Suprapubic skin (tissue), 4 donors: ENCODE measurements at regions not wholly inside any gene's neighbourhood (a gene's known extent, or its start where the extent isn't known, plus 50 kb on each side); places are given as distances from the start of the nearest gene placed in this dataset.
A peak's percentile ranks its signal among the peaks of the same experiment; 100 is the strongest.

Experiments used
- DNase-seq, 2 donors: peaks; one replicate each; pipeline ENCODE4 v3.0.0-alpha.2; 2019; ENCODE audit warnings: low spot score in 2 of 2
- H3K27ac ChIP-seq: fragments of 200-600 bp; sonication (generic); one replicate; pipeline ENCODE4 v1.5.1; 2019
- H3K27me3 ChIP-seq: fragments of 200-600 bp; sonication (generic); one replicate; pipeline ENCODE4 v1.5.1; 2019
- H3K36me3 ChIP-seq: fragments of 200-600 bp; sonication (generic); one replicate; pipeline ENCODE4 v1.5.1; 2019
- H3K4me1 ChIP-seq: fragments of 200-600 bp; sonication (generic); one replicate; pipeline ENCODE4 v1.5.1; 2019
- H3K4me3 ChIP-seq: fragments of 200-600 bp; sonication (generic); one replicate; pipeline ENCODE4 v1.5.1; 2019; ENCODE audit warnings: mild to moderate bottlenecking
- H3K9me3 ChIP-seq: fragments of 200-600 bp; sonication (generic); one replicate; pipeline ENCODE4 v1.5.1; 2019
- EP300 ChIP-seq: sonication (generic); formaldehyde crosslinking; IDR thresholded peaks from one replicate; pipeline ENCODE4 v1.6.1; 2017; ENCODE audit warnings: antibody characterized with exemption
- POLR2A ChIP-seq, 2 donors: fragments of 450-650 bp; IDR thresholded peaks; one replicate each; pipeline ENCODE4 v1.6.1; 2017; ENCODE audit warnings: antibody characterized with exemption in 2 of 2, mild to moderate bottlenecking in 2 of 2, moderate library complexity in 2 of 2
- POLR2AphosphoS5 ChIP-seq, 3 donors: sonication (generic); formaldehyde crosslinking; IDR thresholded peaks; one replicate each; pipeline ENCODE4 v1.6.1; 2017; ENCODE audit warnings: antibody characterized with exemption in 3 of 3
- WGBS: methylation state at CpG from one replicate; pipeline ENCODE4 v1.1.5; 2018; 5-methylcytosine and 5-hydroxymethylcytosine counted together
- TF ChIP-seq, protein P1 (sequence below), 2 donors: fragments of 200-600 bp in 1 of 2; fragments of 450-650 bp in 1 of 2; sonication (generic) in 1 of 2; IDR thresholded peaks; one replicate each; pipeline ENCODE4 v1.5.1; 2016 to 2019; ENCODE audit warnings: antibody characterized with exemption in 2 of 2, mild to moderate bottlenecking in 1 of 2, moderate library complexity in 1 of 2

DNA sequence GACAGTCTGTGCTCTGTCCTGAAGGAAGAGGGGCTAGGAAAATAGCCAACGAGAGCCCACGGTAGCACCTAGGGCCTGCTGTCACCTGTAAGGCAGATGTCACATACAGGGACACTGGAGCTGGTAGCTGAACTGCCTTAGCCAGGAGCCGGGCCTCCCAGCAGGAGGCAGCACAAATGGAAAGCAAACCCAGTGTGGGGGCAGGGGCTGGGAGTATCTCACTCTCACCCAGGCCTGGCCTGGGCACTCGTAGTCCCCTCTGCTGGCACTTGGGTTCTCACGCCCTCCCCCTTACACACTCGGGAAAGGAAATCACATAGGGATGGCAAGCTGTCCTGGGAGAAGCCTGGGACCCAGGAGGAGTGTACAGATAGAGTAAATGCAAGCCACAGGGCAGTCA is 173.1 kb upstream of the CHRNA7 start:
- no peaks in the 10 kb centered on the region for H3K27me3 ChIP-seq
- WGBS, result 60% methylated on average over 5 of the region's 6 CpGs
- no peak for DNase-seq
- no peak overlapping the region for H3K27ac ChIP-seq
- H3K36me3 ChIP-seq, result no peaks in the 10 kb centered on the region
- H3K4me1 ChIP-seq, result no peaks in the 10 kb centered on the region
- no peak overlapping the region for H3K4me3 ChIP-seq
- H3K9me3 ChIP-seq, result no peaks in the 10 kb centered on the region
- TF ChIP-seq EP300, result no peak
- TF ChIP-seq, protein P1, sequence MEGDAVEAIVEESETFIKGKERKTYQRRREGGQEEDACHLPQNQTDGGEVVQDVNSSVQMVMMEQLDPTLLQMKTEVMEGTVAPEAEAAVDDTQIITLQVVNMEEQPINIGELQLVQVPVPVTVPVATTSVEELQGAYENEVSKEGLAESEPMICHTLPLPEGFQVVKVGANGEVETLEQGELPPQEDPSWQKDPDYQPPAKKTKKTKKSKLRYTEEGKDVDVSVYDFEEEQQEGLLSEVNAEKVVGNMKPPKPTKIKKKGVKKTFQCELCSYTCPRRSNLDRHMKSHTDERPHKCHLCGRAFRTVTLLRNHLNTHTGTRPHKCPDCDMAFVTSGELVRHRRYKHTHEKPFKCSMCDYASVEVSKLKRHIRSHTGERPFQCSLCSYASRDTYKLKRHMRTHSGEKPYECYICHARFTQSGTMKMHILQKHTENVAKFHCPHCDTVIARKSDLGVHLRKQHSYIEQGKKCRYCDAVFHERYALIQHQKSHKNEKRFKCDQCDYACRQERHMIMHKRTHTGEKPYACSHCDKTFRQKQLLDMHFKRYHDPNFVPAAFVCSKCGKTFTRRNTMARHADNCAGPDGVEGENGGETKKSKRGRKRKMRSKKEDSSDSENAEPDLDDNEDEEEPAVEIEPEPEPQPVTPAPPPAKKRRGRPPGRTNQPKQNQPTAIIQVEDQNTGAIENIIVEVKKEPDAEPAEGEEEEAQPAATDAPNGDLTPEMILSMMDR (IDR thresholded peaks at IDR 0.05), result no peak
- no peak for TF ChIP-seq POLR2AphosphoS5 (IDR thresholded peaks at IDR 0.05)
- no peak for TF ChIP-seq POLR2A (IDR thresholded peaks at IDR 0.05)

DNA sequence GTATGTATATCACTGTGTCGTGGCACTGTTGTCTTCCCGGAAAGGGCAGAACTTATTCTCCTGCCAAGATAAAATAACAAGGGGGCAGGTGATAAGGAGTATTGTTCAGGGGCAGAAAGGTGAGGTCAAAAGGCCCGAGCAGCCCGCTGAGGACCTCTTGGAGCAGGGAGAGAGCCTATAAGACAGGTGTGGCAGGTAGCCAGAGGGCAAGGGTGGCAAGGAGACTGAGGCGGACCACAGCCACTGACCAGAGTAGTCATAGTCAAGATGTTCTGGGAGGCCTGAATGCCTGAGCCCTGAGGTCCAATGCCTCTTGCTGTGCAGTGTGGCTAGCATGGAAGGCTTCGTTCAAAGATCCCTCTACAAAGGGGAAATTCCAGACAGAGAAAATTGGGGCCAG is 172.3 kb upstream of the CHRNA7 start:
- no peak overlapping the region for H3K4me3 ChIP-seq
- DNase-seq, result no peak
- no peaks in the 10 kb centered on the region for H3K4me1 ChIP-seq
- no peaks in the 10 kb centered on the region for H3K9me3 ChIP-seq
- no peak overlapping the region for H3K27ac ChIP-seq
- TF ChIP-seq EP300, result no peak
- no peak for TF ChIP-seq POLR2AphosphoS5 (IDR thresholded peaks at IDR 0.05)
- TF ChIP-seq, protein P1 (IDR thresholded peaks at IDR 0.05), result no peak
- WGBS, result 83% methylated on average over 6 of the region's 6 CpGs
- H3K36me3 ChIP-seq, result no peaks in the 10 kb centered on the region
- H3K27me3 ChIP-seq, result no peaks in the 10 kb centered on the region

DNA sequence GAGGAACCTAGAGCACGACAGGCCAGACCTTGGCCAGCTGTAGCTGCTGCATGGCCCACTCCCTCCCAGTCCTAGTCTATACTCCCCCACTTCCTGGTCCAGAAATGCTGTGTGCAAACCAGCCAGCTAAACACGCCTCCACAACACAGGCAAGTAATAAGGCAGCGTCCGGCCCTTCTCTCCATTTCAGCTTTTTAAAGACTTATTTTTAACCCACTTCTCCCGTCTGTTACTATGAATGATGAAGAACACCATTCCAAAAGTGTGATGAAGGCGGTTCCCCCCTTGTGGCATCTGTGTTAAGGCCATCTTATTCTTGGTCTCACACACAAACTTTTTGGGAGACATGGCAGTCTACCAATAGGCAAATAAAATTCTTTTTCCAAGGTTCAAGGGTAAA is 164.1 kb upstream of the CHRNA7 start:
- Histone ChIP-seq H3K27me3 (no peaks in the 10 kb centered on the region), H3K4me3 (no peak overlapping the region), H3K4me1 (peaks cover 13% of the 10 kb centered on the region), H3K9me3 (no peaks in the 10 kb centered on the region), H3K27ac (no peak overlapping the region), H3K36me3 (no peaks in the 10 kb centered on the region)
- 75% methylated on average over 6 of the region's 6 CpGs for WGBS
- DNase-seq, result no peak
- TF ChIP-seq POLR2A (IDR thresholded peaks at IDR 0.05), result no peak
- TF ChIP-seq, protein P1 (IDR thresholded peaks at IDR 0.05), result no peak
- no peak for TF ChIP-seq EP300
- no peak for TF ChIP-seq POLR2AphosphoS5 (IDR thresholded peaks at IDR 0.05)

DNA sequence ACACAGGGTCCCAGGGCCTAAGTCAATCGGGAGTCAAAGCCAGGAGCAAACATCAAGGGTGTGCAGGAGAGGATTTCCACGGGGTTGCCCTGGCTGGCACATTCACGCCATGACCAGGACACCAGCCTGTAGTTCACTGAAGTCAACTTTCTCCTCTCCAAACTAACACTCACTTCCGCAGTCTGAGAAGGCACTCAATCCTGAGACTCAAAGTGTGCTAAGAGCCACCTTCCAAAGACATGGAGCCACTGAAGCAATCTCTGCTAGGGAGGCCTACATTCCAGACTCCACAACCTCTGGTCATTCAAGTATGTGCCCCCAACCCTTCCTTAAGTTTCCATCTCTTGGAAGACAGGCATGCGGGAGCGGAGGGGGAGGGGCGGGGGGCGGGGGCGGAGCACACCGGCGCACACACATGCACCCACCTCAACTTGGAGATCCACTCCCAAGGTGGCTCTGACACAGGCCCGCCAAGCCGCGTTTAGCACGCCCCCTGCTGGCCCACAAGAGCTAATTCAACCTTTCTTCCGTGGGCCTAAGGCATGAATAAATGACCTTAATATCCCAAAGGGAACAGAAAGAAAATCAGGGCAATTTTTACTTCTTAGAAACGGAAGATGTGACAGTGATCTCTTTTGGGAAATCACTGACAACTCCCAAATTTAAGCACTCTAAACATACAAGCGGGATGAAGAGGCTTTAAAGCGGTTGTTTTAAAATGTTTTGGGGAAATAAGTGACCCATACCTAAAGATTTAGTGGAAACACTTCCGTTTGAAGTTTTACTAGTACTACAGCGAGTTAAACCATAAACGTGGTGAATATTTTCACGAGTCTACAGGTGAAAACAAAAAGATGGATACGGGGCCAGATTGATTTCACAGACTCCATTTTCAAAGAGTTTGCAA is 162.5 kb upstream of the CHRNA7 start:
- Histone ChIP-seq H3K9me3 (no peaks in the 10 kb centered on the region), H3K4me3 (no peak overlapping the region), H3K4me1 (peaks cover 13% of the 10 kb centered on the region), H3K27me3 (no peaks in the 10 kb centered on the region), H3K27ac (no peak overlapping the region), H3K36me3 (no peaks in the 10 kb centered on the region)
- TF ChIP-seq, protein P1 (IDR thresholded peaks at IDR 0.05), result peak; percentile 20 to 79
- TF ChIP-seq EP300, result no peak
- WGBS, result 34% methylated on average over 24 of the region's 24 CpGs
- no peak for DNase-seq

DNA sequence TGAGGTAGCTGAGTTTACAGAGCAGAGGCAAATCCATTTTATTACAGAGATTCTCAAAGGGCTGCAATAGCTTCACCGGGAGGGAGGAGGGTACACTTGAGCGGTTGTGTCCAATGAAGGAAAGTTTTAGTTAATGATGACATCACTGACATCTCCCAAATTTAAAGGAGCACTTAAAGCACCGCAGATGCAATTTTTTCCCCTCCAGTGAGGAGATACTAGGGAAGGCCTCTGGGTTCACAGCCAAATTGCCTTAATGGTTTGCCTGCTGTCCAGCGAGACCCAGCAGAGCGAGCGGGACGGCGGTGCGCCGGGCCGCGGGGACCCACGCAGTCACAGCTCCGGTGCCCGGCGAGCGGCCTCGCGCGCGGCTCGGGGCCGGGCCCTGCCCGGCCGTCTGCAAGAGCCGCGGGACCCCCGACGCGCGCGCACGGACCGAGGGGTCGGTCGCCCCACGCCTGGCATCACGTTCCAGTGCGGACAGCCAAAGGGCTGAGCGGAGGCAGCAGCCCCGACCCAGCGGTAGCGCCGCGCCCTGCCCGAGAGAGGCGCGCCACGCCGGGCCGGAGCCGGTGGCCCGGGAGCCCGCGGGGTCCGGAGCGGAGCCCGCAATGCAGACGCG is 160.5 kb upstream of the CHRNA7 start:
- 17% methylated on average over 3 of the region's 60 CpGs for WGBS
- no peak for DNase-seq

More for the DNA sequence above, 160.5 kb upstream of the CHRNA7 start:
- peak overlapping the region; percentile 78 for H3K4me3 ChIP-seq
- H3K9me3 ChIP-seq, result no peaks in the 10 kb centered on the region
- H3K27ac ChIP-seq, result no peak overlapping the region
- H3K27me3 ChIP-seq, result no peaks in the 10 kb centered on the region
- no peaks in the 10 kb centered on the region for H3K36me3 ChIP-seq
- TF ChIP-seq, protein P1 (IDR thresholded peaks at IDR 0.05), result no peak
- TF ChIP-seq POLR2A (IDR thresholded peaks at IDR 0.05), result no peak
- TF ChIP-seq EP300, result no peak
- no peak for TF ChIP-seq POLR2AphosphoS5 (IDR thresholded peaks at IDR 0.05)
- peaks cover 13% of the 10 kb centered on the region for H3K4me1 ChIP-seq
